Esophagus squamous epithelium (tissue), 5 donors: ENCODE measurements at regions not wholly inside any gene's neighbourhood (a gene's known extent, or its start where the extent isn't known, plus 50 kb on each side); places are given as distances from the start of the nearest gene placed in this dataset.

Experiments used
- DNase-seq: peaks from one replicate; lab custom pipeline; 2025; lab: John Stamatoyannopoulos, UW
- H3K27ac ChIP-seq, 4 donors: fragments of 200-600 bp; sonication (generic); one replicate each; pipeline ENCODE4 v1.5.1; 2016 to 2019; ENCODE audit warnings: mild to moderate bottlenecking in 1 of 4
- H3K27me3 ChIP-seq, 4 donors: fragments of 200-600 bp; sonication (generic); 1 replicate in 3 of 4; 2 replicates in 1 of 4; pipeline versions ENCODE4 v1.5.1 to v1.6.0; 2017 to 2021; ENCODE audit warnings: antibody characterized with exemption in 1 of 4
- H3K36me3 ChIP-seq, 3 donors: fragments of 200-600 bp; sonication (generic); one replicate each; pipeline ENCODE4 v1.5.1; 2016 to 2019
- H3K4me1 ChIP-seq, 3 donors: fragments of 200-600 bp; sonication (generic); one replicate each; pipeline ENCODE4 v1.5.1; 2017 to 2019
- H3K4me3 ChIP-seq, 4 donors: fragments of 200-600 bp; sonication (generic); 1 replicate in 3 of 4; 2 replicates in 1 of 4; pipeline ENCODE4 v1.5.1; 2016 to 2019; ENCODE audit warnings: mild to moderate bottlenecking in 2 of 4, moderate library complexity in 1 of 4
- H3K9me3 ChIP-seq, 3 donors: fragments of 200-600 bp; sonication (generic); one replicate each; pipeline ENCODE4 v1.5.1; 2016 to 2019
- CTCF ChIP-seq, 6 experiments: fragments of 450-650 bp in 4 of 6; fragments of 200-600 bp in 2 of 6; sonication (generic) in 2 of 6; IDR thresholded peaks; one replicate each; pipeline ENCODE4 v1.5.1; 2016 to 2019; ENCODE audit warnings: antibody characterized with exemption in 6 of 6, mild to moderate bottlenecking in 4 of 6, moderate library complexity in 4 of 6
- POLR2A ChIP-seq, 4 donors: fragments of 450-650 bp; IDR thresholded peaks; one replicate each; pipeline ENCODE4 v1.6.1; 2017; ENCODE audit warnings: antibody characterized with exemption in 4 of 4, mild to moderate bottlenecking in 4 of 4, moderate library complexity in 3 of 4
- WGBS, 2 donors: methylation state at CpG; one replicate each; pipeline ENCODE4 v1.1.5; 2018; 5-methylcytosine and 5-hydroxymethylcytosine counted together
- intact Hi-C: fragments of 100-400 bp; cut with DNase I; formaldehyde crosslinking; loops from one replicate; pipeline ENCODE4 v1.15.0; 2022
- donor health status: DM: yes; HTN: yes; CAD: no.

DNA sequence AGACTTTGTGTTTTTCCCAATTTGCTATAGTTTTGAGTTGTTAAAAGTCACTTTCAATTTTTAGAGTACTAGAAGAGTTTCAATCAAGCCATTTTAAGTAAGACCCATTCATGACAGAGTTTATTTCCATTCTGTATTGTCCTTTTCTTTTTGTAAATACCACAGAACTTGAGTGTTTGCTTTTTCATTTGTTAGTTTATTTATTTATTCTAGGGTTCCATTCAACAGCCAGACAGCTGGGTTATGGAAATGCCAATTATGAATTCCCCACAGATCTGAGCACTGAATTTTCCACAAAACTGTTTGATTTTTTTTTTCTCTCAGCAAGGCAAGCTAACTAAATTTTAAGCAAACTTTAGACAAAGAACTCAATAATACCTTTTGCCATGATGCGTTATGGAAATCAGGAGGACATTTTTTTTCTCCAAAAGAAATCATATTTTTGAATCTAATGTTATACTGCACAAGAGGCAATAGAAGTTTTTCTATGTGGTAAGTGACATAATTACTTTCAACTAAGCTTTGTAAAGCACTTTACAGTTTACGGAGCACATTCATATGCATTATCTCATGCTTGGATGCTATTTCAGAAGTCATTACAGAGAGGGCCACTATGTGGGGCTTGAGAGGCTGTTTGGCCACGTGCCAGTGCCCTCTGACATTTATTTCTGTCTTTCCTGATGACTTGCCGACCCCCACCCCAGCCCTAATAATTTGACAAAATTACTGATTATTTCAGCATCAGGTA is 181.5 kb downstream of the VRK1 start:
- no peaks in the 10 kb centered on the region for H3K36me3 ChIP-seq
- intact Hi-C loops = no loop called here
- no peaks in the 10 kb centered on the region for H3K4me1 ChIP-seq
- peaks cover 0 to 17% (median 0%) of the 10 kb centered on the region in 3 donors for H3K9me3 ChIP-seq
- no peak overlapping the region for H3K27ac ChIP-seq
- no peak overlapping the region for H3K4me3 ChIP-seq
- no peaks in the 10 kb centered on the region for H3K27me3 ChIP-seq
- 58 to 60% methylated on average over 4 of the region's 4 CpGs for WGBS, 2 donors
- DNase-seq = no peak
- no peak for TF ChIP-seq CTCF (IDR thresholded peaks at IDR 0.05)
- TF ChIP-seq POLR2A (IDR thresholded peaks at IDR 0.05) = no peak

DNA sequence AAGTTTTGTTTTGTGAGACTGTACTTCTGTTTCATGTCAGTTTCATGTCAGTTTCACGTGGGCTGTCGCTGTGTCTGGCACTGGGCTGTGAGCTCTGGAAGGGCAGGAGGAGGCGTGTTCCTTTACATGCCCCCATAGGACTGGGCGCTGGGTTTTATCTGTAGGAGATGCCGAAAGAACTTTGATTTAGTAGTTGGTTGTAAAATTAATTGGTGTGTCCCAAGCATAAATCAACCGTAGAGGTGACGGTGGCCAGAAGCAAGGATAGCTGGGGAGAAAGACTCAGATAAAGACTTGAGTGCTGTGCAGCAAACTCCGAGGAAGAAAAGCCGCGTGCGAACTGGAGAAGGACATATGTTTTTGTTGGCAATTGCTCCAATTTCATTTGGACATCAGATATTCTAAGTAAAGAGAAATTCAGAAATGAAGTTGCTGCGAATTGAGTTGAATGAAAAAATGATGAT is 182.5 kb downstream of the VRK1 start:
- H3K36me3 ChIP-seq = no peaks in the 10 kb centered on the region
- peaks cover 0 to 8% (median 0%) of the 10 kb centered on the region in 3 donors for H3K9me3 ChIP-seq
- no peak for DNase-seq
- H3K4me3 ChIP-seq = no peak overlapping the region
- no peaks in the 10 kb centered on the region for H3K27me3 ChIP-seq
- TF ChIP-seq CTCF (IDR thresholded peaks at IDR 0.05) = no peak
- no peak for TF ChIP-seq POLR2A (IDR thresholded peaks at IDR 0.05)
- intact Hi-C loops = no loop called here
- no peak overlapping the region for H3K27ac ChIP-seq
- H3K4me1 ChIP-seq = no peaks in the 10 kb centered on the region
- 67 to 75% methylated on average over 10 to 12 of the region's 12 CpGs for WGBS, 2 donors

DNA sequence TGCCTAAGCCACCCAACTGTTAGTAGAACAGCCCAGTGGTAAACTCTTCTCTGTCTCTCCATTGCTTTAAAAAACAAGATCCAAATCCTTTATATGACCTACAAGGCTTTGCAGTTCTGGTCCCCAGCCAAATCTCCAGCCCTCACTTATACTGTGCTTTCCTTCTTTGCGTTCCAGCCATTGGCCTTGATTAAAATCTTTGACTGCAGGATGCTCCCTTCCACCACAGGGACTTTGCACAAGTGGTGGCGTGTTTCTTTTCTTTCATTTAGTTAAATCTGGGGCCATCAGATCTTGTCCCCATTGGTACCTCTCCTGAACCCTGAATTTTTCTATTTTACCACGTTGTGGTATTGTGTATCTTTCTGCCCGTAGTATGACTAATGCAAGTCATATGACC is 183.7 kb downstream of the VRK1 start:
- intact Hi-C loops = no loop called here
- DNase-seq = no peak
- TF ChIP-seq CTCF (IDR thresholded peaks at IDR 0.05) = no peak
- TF ChIP-seq POLR2A (IDR thresholded peaks at IDR 0.05) = no peak

DNA sequence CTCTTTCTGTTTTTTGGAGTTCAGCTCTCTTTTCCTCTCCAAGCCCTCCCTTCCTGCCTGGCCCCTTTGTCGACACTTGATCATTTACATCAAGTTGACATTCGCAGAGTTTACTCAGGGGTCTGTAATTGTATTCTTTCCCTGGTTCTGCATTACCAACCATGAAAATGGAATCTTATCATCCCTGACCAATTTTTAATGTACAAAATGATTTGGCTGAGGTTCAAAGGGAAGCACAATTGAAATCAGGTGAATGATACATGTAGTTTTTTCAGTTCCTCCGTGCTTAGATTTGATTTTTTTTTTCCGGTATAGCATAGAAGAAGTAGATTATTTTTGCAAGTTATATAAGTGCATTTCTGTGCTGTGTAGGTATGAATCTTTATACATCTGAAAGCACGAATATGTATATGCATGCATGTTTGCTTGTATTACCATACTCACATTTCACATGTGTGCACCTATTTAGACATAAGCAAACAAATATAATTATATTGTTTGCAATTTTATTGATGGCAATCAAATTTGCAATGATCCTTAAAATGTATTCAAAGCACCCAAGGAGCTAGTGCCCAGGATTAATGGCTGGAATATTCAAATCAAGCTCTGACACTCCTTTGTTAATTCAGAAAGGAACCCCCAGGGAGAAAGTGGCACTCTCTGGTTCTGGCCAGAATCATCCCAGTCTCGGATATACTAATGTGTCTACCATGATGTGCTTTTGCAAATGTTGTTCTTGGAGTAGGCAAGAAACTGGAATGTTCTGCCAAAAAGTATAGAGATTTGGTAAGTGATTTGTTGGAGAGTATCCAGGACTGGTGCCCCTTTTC is 189.3 kb downstream of the VRK1 start:
- Histone ChIP-seq H3K4me1 (no peaks in the 10 kb centered on the region), H3K27me3 (no peaks in the 10 kb centered on the region), H3K27ac (no peak overlapping the region), H3K36me3 (no peaks in the 10 kb centered on the region), H3K9me3 (no peaks in the 10 kb centered on the region), H3K4me3 (no peak overlapping the region)
- no peak for DNase-seq
- no peak for TF ChIP-seq CTCF (IDR thresholded peaks at IDR 0.05)
- TF ChIP-seq POLR2A (IDR thresholded peaks at IDR 0.05) = no peak
- 66 to 69% methylated on average over 6 of the region's 6 CpGs for WGBS, 2 donors
- intact Hi-C loops = no loop called here

More for the DNA sequence above, 183.7 kb downstream of the VRK1 start:
- WGBS, 2 donors = 61 to 85% methylated on average over 4 of the region's 4 CpGs
- Histone ChIP-seq H3K36me3 (no peaks in the 10 kb centered on the region), H3K27ac (no peak overlapping the region), H3K27me3 (no peaks in the 10 kb centered on the region), H3K9me3 (no peaks in the 10 kb centered on the region), H3K4me3 (no peak overlapping the region), H3K4me1 (no peaks in the 10 kb centered on the region)

DNA sequence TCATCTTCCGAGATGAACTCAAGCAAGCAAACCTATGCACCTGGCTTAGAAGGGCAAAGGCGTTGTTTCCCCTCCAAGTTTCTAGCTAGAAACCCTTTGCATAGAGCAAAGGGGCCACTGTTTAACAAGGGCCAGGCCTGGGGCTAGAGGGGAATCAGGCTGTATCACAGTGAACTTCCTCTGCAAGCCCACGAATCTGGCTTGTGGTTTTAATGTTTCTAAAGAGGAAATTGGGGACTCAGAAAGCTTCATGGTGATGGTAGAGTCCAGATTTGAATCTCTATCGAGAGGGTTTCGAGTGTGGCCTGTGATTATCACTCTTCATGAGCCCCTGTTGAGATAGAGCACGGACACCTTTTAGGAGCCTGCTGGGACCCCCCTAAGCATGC is 189.9 kb downstream of the VRK1 start:
- 46 to 58% methylated on average over 6 of the region's 6 CpGs for WGBS, 2 donors
- intact Hi-C loops = no loop called here
- TF ChIP-seq POLR2A (IDR thresholded peaks at IDR 0.05) (no peak), CTCF (IDR thresholded peaks at IDR 0.05) (no peak)

More for the DNA sequence above, 189.9 kb downstream of the VRK1 start:
- DNase-seq = no peak
- H3K27ac ChIP-seq = no peak overlapping the region
- no peak overlapping the region for H3K4me3 ChIP-seq
- H3K9me3 ChIP-seq = no peaks in the 10 kb centered on the region
- H3K27me3 ChIP-seq = no peaks in the 10 kb centered on the region
- no peaks in the 10 kb centered on the region for H3K36me3 ChIP-seq
- H3K4me1 ChIP-seq = no peaks in the 10 kb centered on the region
